Activated CD4-positive, alpha-beta T cell treated with anti-CD3 and anti-CD28 coated beads for 24 hours (primary cell): ENCODE measurements at regions not wholly inside any gene's neighbourhood (a gene's known extent, or its start where the extent isn't known, plus 50 kb on each side); places are given as distances from the start of the nearest gene placed in this dataset.
A peak's percentile ranks its signal among the peaks of the same experiment; 100 is the strongest.
"Not testable (repeated sequence)": the region's sequence is repeated elsewhere in the genome, so short reads cannot be mapped to it uniquely, and the experiment has no call there.

Source experiments
- DNase-seq, 2 donors: peaks; one replicate each; pipeline ENCODE4 v3.0.0-alpha.2; 2020; ENCODE audit warnings: low read depth in 2 of 2

- DNase-seq = not testable (repeated sequence)
These were observed 61.1 kb downstream of the DEFB131A start for GRCh38 chr4:9505341-9505740.

GRCh38 chr4:9506672-9507071 is 62.5 kb downstream of the DEFB131A start:
- not testable (repeated sequence) for DNase-seq

GRCh38 chr4:9512941-9513340 is 68.7 kb downstream of the DEFB131A start:
- DNase-seq = not testable (repeated sequence)

DNA sequence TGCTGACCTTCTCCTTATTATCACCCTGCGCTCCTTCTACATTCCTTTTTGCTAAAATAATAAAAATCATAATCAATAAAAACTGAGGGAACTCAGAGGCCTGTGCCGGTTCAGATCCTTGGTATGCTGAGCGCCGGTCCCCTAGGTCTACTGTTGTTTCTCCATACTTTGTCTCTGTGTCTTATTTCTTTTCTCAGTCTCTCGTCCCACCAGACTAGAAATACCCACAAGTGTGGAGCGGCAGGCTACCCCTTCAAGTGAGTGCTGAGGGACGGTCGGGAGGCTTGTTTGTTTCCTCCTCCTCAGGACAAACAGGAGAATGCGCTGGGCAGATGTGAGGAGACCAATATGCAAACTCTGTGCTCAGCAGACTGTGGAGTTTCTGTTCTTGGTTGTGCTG is 75.4 kb downstream of the DEFB131A start:
- DNase-seq = not testable (repeated sequence)

DNA sequence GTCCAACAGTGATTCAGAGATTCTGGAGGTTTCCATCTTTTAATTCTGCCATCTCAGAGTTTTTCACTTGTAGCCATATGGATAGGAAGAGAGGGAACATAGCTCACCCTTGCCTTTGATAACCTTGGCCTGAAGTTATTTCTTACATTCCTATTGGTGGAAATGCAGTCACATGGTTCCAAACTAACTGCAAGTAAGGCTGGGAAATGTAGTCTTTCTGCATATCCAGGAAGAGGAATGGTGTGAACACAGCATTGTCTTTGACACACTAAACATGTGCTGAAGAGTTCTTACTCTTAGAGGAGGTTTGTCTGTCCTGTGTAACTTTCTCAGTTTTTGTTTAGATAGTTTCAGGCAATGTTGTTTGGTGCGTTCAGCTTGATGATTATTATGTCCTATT is 78.7 kb downstream of the DEFB131A start:
- DNase-seq = not testable (repeated sequence)

DNA sequence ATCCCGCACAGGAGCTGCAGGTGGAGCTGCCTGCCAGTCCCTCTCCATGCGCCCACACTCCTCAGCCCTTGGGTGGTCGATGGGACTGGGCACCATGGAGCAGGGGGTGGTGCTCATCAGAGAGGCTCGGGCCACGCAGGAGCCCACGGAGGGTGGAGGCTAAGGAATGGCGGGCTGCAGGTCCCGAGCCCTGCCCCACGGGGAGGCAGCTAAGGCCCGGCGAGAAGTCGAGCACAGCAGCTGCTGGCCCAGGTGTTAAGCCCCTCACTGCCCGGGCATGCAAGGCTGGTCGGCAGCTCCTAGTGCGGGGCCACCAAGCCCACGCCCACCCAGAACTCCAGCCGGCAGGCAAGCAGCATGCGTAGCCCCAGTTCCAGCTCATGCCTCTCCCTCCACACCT is 80.2 kb downstream of the DEFB131A start:
- DNase-seq = not testable (repeated sequence)

- DNase-seq = peak; percentile 59 to 62
These were observed 88.1 kb downstream of the DEFB131A start for GRCh38 chr4:9532134-9532862.

- not testable (repeated sequence) for DNase-seq
These were observed 88.6 kb downstream of the DEFB131A start for GRCh38 chr4:9532863-9533192.

- not testable (repeated sequence) for DNase-seq
These were observed 92.9 kb downstream of the DEFB131A start for GRCh38 chr4:9537101-9537500.

- DNase-seq = not testable (repeated sequence)
These were observed 95.8 kb downstream of the DEFB131A start for GRCh38 chr4:9539939-9540520.

DNA sequence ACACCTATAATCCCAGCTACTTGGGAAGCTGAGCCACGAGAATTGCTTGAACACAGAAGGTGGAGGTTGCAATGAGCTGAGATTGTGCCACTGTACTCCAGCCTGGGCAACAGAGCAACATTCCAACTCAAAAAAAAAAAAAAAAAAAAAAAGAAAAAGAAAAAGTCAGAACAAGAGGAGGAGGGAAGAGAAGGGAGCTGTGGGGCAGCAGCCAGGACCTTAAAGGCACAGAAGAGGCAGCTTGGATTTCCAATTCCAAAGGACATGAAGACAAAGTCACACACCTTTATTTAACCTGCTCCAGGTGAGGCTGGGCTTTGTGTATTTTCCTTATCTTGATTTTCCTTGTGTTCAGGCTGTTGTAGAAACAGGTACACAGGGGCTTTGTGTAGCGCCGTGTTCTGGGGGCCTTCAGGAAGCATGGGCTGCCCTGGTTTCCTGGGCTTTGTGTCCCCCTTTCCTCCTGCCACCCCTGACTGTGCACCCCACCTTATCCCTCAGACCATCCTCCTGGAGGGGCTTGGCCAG is 97.2 kb downstream of the DEFB131A start:
- not testable (repeated sequence) for DNase-seq

DNA sequence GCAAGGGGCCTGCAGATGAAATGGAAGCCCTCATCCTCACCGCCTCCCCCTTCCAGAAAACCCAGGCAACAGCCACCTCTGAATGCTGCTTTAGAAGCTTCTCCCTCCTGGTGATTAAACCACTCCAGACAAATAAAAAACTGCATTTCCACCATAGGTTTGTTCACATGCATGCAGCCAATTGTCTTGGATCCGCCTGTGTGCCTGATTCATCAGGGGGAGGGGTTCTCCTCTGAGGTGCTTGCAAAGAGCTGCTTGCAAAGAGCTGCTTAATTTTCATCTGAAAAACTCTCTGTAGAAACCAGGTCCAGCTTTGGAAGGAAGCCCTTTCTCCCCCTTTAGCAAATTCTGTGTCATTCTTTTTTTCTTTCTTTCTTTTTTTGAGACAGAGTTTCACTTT is 100.6 kb downstream of the DEFB131A start:
- not testable (repeated sequence) for DNase-seq

DNA sequence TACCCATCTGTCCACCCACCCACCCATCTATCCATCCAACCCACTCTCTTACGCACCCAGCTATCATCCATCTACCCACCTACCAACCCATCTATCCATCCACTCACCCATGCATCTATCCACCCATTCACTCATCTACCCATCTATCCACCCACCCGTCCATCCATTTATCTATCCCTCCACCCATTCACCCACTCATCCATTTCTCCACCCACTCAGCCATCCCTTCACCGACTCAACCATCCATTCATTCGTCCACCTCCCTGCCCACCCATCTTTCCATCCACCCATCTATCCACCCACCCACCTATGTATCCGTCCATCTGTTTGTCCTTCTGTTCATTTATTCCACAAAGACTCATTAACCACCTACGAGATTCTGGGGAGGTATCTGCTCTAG is 103.3 kb downstream of the DEFB131A start:
- not testable (repeated sequence) for DNase-seq

- not testable (repeated sequence) for DNase-seq
These were observed 111.9 kb downstream of the DEFB131A start for GRCh38 chr4:9556076-9556475.

GRCh38 chr4:9577869-9578268 is 133.7 kb downstream of the DEFB131A start:
- not testable (repeated sequence) for DNase-seq

- DNase-seq = not testable (repeated sequence)
These were observed 138.7 kb downstream of the DEFB131A start for GRCh38 chr4:9582880-9583279.

DNA sequence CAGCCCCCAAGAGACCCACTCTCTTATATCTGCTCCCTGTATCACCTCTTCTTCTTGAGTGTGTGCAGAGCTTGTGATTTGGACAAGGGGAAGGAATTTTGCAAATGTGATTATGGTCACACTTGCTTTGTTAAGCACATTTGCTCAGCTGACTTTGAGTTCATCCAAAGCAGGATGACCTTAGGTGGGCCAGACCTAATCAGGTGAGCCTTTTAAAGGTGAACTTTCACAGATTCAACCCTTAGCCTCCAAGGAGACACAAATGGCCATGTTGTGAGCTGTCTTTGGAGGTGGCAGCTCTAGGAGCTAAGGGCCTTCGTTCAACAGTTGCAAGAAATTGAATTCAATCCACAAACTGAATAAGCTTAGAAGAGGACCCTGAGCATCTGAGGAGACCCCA is 147.8 kb downstream of the DEFB131A start:
- DNase-seq = no peak

- DNase-seq = no peak
These were observed 150.7 kb downstream of the DEFB131A start for GRCh38 chr4:9594948-9595347.

DNA sequence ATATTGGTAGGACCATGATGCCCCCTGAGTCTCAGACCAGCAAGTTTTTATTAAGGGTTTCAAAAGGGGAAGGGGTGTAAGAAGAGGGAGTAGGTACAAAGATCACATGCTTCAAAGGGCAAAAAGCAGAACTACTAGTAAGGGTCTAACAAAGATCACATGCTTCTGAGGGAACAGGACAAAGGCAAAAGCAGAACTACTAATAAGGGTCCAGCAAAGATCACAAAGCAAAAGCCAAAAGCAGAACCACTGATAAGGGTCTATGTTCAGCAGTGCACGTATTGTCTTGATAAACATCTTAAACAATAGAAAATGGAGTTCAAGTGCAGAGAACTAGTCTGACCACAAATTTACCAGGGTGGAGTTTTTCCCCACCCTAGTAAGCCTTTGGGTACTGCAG is 151.3 kb downstream of the DEFB131A start:
- DNase-seq = not testable (repeated sequence)

DNA sequence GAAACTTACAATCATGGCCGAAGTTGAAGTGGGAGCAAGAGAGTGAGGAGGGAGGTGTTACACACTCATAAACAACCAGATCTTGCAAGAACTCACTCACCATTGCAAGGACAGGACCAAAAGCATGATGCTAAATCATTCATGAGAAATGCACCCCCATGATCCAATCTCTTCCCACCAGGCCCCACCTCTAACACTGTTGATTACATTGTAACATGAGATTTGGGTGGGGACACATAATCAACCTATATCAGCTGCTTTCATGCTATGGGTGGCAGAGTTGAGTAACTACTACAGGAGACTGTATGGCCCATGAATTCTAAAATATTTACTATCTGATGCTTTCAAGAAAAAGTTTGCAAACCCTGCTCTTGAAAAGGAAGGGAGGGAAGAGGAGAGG is 155.1 kb downstream of the DEFB131A start:
- DNase-seq = no peak

GRCh38 chr4:9600246-9600645 is 156.0 kb downstream of the DEFB131A start:
- DNase-seq = no peak

DNA sequence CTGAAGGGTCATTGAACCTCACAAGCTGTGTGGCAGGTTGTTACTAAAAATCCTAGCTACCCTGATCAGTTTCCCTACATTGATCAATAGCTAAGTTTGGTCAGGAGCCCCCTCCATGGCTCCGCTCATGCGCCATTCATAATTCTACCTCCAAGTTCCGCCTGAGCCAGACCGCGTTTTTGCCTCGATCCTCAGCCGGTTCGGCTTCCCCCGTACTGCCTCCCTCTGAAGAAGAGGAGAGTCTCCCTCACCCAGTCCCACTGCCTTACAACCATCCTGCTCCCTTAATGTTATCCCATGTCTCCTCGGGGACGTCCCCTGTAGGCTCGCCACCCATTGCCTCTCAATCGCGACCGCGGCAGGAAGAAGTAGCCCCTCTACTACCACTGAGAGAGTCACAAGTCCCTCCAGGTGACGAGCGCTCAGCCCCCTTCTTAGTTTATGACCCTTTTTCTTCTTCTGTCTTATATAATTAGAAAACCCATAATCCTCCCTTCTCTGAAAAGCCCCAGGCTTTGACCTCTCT is 158.2 kb downstream of the DEFB131A start:
- no peak for DNase-seq
